GM23338 (cell line): ENCODE measurements at regions not wholly inside any gene's neighbourhood (a gene's known extent, or its start where the extent isn't known, plus 50 kb on each side); places are given as distances from the start of the nearest gene placed in this dataset.

Source experiments
- ATAC-seq: fragments of 200-7000 bp; cut with Tn5 transposase; 3 replicates; pipeline ENCODE4 v1.9.1; 2020
- DNase-seq: peaks from one replicate; pipeline ENCODE4 v3.0.0-alpha.2; 2015; ENCODE audit warnings: low spot score
- H2AFZ ChIP-seq: fragments of 200-600 bp; sonication (generic); 2 replicates; pipeline ENCODE4 v1.8.0; 2016; ENCODE audit warnings: antibody characterized with exemption, mild to moderate bottlenecking, moderate library complexity
- H3F3A ChIP-seq: fragments of 200-600 bp; sonication (generic); replicated peaks from 2 replicates; pipeline ENCODE4 v1.8.0; 2017; ENCODE audit warnings: antibody characterized with exemption, mixed run types, low read depth
- H3K27ac ChIP-seq: fragments of 200-600 bp; sonication (generic); 2 replicates; pipeline ENCODE4 v1.6.1; 2016; ENCODE audit warnings: low read depth
- H3K27me3 ChIP-seq: fragments of 200-600 bp; sonication (generic); 2 replicates; pipeline ENCODE4 v1.8.0; 2016; ENCODE audit warnings: mild to moderate bottlenecking, mixed run types, moderate library complexity; ENCODE audit not compliant: insufficient read depth
- H3K36me3 ChIP-seq: fragments of 200-600 bp; sonication (generic); 2 replicates; pipeline ENCODE4 v1.8.0; 2016; ENCODE audit warnings: mild to moderate bottlenecking; ENCODE audit not compliant: insufficient read depth
- H3K4me1 ChIP-seq: fragments of 200-600 bp; sonication (generic); 2 replicates; pipeline ENCODE4 v1.8.0; 2016; ENCODE audit warnings: mild to moderate bottlenecking, moderate library complexity; ENCODE audit not compliant: insufficient read depth
- H3K4me2 ChIP-seq: fragments of 200-600 bp; sonication (generic); 2 replicates; pipeline ENCODE4 v1.7.1; 2017; ENCODE audit warnings: mixed run types
- H3K4me3 ChIP-seq: fragments of 200-600 bp; sonication (generic); 2 replicates; pipeline ENCODE4 v1.6.1; 2016; ENCODE audit warnings: mixed run types
- H3K79me2 ChIP-seq: fragments of 200-600 bp; sonication (generic); replicated peaks from 2 replicates; pipeline ENCODE4 v1.8.0; 2017; ENCODE audit warnings: mild to moderate bottlenecking; ENCODE audit not compliant: insufficient read depth
- H3K9me2 ChIP-seq: fragments of 200-600 bp; sonication (generic); 2 replicates; pipeline ENCODE4 v1.8.0; 2017; ENCODE audit not compliant: insufficient read depth
- H4K20me1 ChIP-seq: fragments of 200-600 bp; sonication (generic); replicated peaks from 2 replicates; pipeline ENCODE4 v1.8.0; 2017; ENCODE audit warnings: mild to moderate bottlenecking; ENCODE audit not compliant: insufficient read depth
- H3K27ac Mint-ChIP-seq: 2 replicates; pipeline ENCODE4 v1.8.0; 2020; ENCODE audit warnings: inconsistent platforms, mild to moderate bottlenecking, moderate library complexity, mixed read lengths
- H3K27me3 Mint-ChIP-seq: 3 replicates; pipeline ENCODE4 v1.8.0; 2022; ENCODE audit warnings: low read depth, mild to moderate bottlenecking, moderate library complexity, mixed read lengths, inconsistent platforms; ENCODE audit not compliant: insufficient read depth, poor library complexity
- H3K36me3 Mint-ChIP-seq: 3 replicates; pipeline ENCODE4 v1.8.0; 2021; ENCODE audit warnings: low read depth, mild to moderate bottlenecking, inconsistent platforms, moderate library complexity, mixed read lengths
- H3K4me1 Mint-ChIP-seq: 3 replicates; pipeline ENCODE4 v1.8.0; 2020; ENCODE audit warnings: mild to moderate bottlenecking, inconsistent platforms, mixed read lengths
- H3K4me3 Mint-ChIP-seq: 3 replicates; pipeline ENCODE4 v1.8.0; 2021; ENCODE audit warnings: moderate library complexity, mild to moderate bottlenecking, inconsistent platforms, mixed read lengths
- H3K9me3 Mint-ChIP-seq: 3 replicates; pipeline ENCODE4 v1.8.0; 2020; ENCODE audit warnings: moderate library complexity, mild to moderate bottlenecking, inconsistent platforms, mixed read lengths
- EZH2phosphoT487 ChIP-seq: fragments of 200-600 bp; sonication (generic); IDR thresholded peaks from one replicate; pipeline ENCODE4 v1.8.1; 2018; ENCODE audit warnings: antibody characterized with exemption; ENCODE audit not compliant: unreplicated experiment
- POLR2AphosphoS5 ChIP-seq: IDR thresholded peaks from 2 replicates; pipeline ENCODE4 v1.6.1; 2016; ENCODE audit warnings: antibody characterized with exemption, low read depth
- TF ChIP-seq, protein P1 (sequence below): fragments of 250-450 bp; sonication (Bioruptor Pico); IDR thresholded peaks from 2 replicates; pipeline ENCODE4 v1.5.0; 2020; ENCODE audit warnings: mild to moderate bottlenecking, moderate library complexity
- TF ChIP-seq, protein P2 (sequence below): IDR thresholded peaks from one replicate; pipeline ENCODE4 v1.6.1; 2018; ENCODE audit warnings: antibody characterized with exemption; ENCODE audit not compliant: unreplicated experiment
- TF ChIP-seq, protein P3 (sequence below): IDR thresholded peaks from 2 replicates; pipeline ENCODE4 v1.6.1; 2016; ENCODE audit warnings: antibody characterized with exemption

DNA sequence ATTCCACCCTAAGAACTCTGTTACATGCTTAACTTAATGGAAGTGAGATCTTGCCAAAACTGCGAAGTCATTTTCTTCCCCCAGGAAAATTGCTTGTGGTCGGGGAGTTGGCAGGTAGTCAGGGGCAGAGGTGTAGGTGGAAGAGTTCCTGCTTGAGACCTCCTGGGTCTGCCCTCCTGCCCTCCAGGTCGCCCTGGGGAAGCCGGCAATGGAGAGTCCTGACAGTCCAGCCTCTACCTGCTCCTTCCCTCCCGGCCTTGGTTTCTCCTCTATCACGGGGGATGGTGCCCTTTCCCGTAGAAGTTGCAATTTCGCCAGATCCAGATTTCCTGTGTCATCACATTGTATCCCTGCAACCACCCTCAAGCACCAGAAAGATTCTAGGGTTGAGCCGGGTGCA is 463.8 kb downstream of the MATN1 start (continued):
- TF ChIP-seq, protein P1, sequence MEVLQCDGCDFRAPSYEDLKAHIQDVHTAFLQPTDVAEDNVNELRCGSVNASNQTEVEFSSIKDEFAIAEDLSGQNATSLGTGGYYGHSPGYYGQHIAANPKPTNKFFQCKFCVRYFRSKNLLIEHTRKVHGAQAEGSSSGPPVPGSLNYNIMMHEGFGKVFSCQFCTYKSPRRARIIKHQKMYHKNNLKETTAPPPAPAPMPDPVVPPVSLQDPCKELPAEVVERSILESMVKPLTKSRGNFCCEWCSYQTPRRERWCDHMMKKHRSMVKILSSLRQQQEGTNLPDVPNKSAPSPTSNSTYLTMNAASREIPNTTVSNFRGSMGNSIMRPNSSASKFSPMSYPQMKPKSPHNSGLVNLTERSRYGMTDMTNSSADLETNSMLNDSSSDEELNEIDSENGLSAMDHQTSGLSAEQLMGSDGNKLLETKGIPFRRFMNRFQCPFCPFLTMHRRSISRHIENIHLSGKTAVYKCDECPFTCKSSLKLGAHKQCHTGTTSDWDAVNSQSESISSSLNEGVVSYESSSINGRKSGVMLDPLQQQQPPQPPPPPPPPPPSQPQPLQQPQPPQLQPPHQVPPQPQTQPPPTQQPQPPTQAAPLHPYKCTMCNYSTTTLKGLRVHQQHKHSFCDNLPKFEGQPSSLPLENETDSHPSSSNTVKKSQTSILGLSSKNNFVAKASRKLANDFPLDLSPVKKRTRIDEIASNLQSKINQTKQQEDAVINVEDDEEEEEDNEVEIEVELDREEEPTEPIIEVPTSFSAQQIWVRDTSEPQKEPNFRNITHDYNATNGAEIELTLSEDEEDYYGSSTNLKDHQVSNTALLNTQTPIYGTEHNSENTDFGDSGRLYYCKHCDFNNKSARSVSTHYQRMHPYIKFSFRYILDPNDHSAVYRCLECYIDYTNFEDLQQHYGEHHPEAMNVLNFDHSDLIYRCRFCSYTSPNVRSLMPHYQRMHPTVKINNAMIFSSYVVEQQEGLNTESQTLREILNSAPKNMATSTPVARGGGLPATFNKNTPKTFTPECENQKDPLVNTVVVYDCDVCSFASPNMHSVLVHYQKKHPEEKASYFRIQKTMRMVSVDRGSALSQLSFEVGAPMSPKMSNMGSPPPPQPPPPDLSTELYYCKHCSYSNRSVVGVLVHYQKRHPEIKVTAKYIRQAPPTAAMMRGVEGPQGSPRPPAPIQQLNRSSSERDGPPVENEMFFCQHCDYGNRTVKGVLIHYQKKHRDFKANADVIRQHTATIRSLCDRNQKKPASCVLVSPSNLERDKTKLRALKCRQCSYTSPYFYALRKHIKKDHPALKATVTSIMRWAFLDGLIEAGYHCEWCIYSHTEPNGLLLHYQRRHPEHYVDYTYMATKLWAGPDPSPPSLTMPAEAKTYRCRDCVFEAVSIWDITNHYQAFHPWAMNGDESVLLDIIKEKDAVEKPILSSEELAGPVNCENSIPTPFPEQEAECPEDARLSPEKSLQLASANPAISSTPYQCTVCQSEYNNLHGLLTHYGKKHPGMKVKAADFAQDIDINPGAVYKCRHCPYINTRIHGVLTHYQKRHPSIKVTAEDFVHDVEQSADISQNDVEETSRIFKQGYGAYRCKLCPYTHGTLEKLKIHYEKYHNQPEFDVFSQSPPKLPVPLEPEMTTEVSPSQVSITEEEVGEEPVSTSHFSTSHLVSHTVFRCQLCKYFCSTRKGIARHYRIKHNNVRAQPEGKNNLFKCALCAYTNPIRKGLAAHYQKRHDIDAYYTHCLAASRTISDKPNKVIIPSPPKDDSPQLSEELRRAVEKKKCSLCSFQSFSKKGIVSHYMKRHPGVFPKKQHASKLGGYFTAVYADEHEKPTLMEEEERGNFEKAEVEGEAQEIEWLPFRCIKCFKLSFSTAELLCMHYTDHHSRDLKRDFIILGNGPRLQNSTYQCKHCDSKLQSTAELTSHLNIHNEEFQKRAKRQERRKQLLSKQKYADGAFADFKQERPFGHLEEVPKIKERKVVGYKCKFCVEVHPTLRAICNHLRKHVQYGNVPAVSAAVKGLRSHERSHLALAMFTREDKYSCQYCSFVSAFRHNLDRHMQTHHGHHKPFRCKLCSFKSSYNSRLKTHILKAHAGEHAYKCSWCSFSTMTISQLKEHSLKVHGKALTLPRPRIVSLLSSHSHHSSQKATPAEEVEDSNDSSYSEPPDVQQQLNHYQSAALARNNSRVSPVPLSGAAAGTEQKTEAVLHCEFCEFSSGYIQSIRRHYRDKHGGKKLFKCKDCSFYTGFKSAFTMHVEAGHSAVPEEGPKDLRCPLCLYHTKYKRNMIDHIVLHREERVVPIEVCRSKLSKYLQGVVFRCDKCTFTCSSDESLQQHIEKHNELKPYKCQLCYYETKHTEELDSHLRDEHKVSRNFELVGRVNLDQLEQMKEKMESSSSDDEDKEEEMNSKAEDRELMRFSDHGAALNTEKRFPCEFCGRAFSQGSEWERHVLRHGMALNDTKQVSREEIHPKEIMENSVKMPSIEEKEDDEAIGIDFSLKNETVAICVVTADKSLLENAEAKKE (CRISPR knock-in tag), result no peak

DNA sequence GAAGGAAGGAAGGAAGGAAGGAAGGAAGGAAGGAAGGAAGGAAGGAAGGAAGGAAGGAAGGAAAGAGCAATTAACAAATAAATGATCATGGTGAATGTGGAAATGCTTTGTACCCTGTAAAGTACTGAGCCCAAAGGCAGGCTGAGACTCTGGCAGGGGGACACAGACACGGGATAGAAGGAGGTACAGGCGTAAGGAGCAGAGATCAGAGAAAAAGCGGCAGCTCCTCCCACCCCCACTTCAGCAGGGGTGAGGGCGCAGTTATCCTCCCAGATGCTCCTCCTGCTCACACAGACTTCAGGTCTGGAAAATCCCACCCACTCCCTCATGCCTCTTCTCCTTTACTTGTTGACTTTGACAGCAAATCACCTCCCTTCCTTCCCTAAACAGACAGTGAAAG is 464.5 kb downstream of the MATN1 start:
- Mint-ChIP-seq H3K4me1 (peaks cover 11% of the 10 kb centered on the region; the same call in 2 of the 3 replicates), H3K36me3 (no peaks in the 10 kb centered on the region), H3K4me3 (no peak overlapping the region), H3K27me3 (no peaks in the 10 kb centered on the region), H3K9me3 (no peaks in the 10 kb centered on the region), H3K27ac (no peak overlapping the region)
- H3K4me2 ChIP-seq, result no peak overlapping the region
- no peak overlapping the region for H3K4me3 ChIP-seq
- H3K36me3 ChIP-seq, result no peaks in the 10 kb centered on the region
- no peaks in the 10 kb centered on the region for H3K27me3 ChIP-seq
- no peaks in the 10 kb centered on the region for H3K79me2 ChIP-seq
- no peak overlapping the region for H3K27ac ChIP-seq
- H3K4me1 ChIP-seq, result 0 out of 2 replicates have a peak, but pooled peaks cover 4% of the 10 kb centered on the region
- peak; percentile 26; the same call in 1 of the 3 replicates for ATAC-seq
- no peaks in the 10 kb centered on the region for H3K9me2 ChIP-seq
- no peak overlapping the region for H2AFZ ChIP-seq
- H3F3A ChIP-seq, result no peaks in the 10 kb centered on the region
- DNase-seq, result no peak
- H4K20me1 ChIP-seq, result no peaks in the 10 kb centered on the region
- TF ChIP-seq, protein P2, sequence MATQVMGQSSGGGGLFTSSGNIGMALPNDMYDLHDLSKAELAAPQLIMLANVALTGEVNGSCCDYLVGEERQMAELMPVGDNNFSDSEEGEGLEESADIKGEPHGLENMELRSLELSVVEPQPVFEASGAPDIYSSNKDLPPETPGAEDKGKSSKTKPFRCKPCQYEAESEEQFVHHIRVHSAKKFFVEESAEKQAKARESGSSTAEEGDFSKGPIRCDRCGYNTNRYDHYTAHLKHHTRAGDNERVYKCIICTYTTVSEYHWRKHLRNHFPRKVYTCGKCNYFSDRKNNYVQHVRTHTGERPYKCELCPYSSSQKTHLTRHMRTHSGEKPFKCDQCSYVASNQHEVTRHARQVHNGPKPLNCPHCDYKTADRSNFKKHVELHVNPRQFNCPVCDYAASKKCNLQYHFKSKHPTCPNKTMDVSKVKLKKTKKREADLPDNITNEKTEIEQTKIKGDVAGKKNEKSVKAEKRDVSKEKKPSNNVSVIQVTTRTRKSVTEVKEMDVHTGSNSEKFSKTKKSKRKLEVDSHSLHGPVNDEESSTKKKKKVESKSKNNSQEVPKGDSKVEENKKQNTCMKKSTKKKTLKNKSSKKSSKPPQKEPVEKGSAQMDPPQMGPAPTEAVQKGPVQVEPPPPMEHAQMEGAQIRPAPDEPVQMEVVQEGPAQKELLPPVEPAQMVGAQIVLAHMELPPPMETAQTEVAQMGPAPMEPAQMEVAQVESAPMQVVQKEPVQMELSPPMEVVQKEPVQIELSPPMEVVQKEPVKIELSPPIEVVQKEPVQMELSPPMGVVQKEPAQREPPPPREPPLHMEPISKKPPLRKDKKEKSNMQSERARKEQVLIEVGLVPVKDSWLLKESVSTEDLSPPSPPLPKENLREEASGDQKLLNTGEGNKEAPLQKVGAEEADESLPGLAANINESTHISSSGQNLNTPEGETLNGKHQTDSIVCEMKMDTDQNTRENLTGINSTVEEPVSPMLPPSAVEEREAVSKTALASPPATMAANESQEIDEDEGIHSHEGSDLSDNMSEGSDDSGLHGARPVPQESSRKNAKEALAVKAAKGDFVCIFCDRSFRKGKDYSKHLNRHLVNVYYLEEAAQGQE, result no peak
- TF ChIP-seq, protein P3, sequence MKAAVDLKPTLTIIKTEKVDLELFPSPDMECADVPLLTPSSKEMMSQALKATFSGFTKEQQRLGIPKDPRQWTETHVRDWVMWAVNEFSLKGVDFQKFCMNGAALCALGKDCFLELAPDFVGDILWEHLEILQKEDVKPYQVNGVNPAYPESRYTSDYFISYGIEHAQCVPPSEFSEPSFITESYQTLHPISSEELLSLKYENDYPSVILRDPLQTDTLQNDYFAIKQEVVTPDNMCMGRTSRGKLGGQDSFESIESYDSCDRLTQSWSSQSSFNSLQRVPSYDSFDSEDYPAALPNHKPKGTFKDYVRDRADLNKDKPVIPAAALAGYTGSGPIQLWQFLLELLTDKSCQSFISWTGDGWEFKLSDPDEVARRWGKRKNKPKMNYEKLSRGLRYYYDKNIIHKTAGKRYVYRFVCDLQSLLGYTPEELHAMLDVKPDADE, result no peak
- TF ChIP-seq POLR2AphosphoS5 (no peak), EZH2phosphoT487 (no peak)
